GM20431 (cell line): ENCODE measurements at regions not wholly inside any gene's neighbourhood (a gene's known extent, or its start where the extent isn't known, plus 50 kb on each side); places are given as distances from the start of the nearest gene placed in this dataset.

Experiments
- in situ Hi-C: fragments of 300-500 bp; cut with MseI, MboI; formaldehyde crosslinking; loops from one replicate; pipeline ENCODE4 v1.15.0; 2020; ENCODE audit warnings: low sequenced_read_pairs; ENCODE audit not compliant: unreplicated experiment

DNA sequence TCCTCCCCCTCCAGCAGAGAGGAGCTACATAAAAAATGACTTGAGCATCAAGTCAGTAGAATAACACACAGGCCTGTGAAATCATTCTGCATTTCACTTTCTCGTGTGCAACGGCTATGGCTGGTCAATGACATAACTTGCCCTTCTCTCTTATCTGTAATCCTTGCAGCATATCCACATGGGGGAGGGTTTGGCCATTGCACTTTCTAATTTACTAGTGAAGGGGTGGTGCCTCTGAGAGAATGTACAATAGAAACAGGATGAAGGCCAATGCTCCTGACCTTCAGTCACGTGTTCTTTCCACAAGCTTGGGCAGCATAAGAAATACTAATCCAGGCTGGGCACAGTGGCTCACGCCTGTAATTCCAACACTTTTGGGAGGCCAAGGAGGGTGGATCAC, 641.0 kb upstream of the ARGLU1 start:
- in situ Hi-C loops, result loop anchor here (25.0 kb wide), 1 partner anchor 953 kb away; no protein-coding TSS in a partner anchor

DNA sequence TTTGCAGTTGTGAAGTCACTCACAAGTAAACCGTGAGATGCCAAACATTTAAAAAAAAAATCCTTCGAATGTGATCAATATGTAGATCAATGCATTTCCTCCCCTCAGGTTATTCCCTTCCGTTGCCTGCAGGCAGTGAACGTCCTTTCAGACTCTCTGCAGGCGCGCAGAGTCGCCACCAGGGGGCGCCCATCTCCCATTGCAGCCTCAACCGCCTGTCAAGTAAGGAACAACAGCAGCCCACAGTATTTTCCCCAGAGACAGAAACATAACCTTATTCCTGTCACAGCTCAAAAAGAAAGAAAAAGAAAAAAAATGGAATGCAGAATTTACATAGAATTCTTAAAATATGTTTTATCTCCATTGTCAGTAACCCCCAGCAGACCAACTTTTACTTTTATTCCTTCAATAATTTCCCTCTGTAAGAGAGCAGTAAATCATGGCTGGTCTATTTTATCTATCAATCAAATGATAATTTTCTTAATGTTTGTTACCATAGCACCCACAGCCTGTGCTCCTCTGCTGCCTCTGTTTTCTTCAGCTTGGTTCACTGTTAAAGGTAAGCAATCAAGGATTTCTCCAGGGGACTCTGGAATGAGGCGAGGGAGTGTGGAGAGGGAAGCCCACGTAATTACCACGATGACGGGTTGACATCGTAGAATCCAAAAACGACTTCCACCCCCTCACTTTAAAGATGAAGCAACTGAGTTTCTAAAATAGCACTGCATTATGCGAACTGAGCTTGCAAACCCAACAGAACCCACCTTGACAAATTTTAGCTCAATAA, 637.6 kb upstream of the ARGLU1 start:
- in situ Hi-C loops, result loop anchor here (25.0 kb wide), 1 partner anchor 957 kb away; no protein-coding TSS in a partner anchor

DNA sequence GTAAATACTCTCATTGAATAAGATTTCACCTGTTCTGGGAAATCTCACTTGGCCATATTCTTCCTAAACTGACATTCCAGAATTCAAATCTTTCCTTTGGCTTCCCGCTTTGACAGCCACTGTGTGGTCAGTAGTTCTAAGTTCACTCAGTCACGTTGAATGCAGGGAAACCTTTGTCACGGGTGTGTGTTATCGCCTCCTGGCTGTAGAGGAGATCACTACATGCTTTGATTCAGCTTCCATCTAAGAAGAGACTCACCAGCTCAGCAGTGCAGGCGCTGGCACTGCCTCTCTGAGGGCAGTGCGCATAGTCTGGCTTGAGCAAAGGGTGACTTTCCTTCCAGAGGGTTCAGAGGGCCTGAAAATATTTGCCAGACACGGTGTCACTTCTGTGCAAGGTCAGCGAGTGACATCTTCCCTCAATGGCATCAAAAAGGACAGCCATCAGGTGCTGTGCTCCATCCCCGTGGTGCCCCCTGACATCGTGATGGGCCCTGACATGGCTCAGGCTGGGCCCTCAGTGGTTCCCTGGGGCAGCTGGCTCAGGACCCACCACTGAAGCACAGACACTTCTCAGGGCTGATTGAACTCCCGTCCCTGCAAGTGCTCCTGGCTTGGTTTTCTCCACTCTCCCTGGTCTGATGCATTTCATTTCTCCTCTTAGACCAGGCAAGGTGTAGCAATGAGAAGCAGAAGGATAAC, 635.4 kb upstream of the ARGLU1 start:
- in situ Hi-C loops, result loop anchor here (25.0 kb wide), 1 partner anchor 959 kb away; no protein-coding TSS in a partner anchor

DNA sequence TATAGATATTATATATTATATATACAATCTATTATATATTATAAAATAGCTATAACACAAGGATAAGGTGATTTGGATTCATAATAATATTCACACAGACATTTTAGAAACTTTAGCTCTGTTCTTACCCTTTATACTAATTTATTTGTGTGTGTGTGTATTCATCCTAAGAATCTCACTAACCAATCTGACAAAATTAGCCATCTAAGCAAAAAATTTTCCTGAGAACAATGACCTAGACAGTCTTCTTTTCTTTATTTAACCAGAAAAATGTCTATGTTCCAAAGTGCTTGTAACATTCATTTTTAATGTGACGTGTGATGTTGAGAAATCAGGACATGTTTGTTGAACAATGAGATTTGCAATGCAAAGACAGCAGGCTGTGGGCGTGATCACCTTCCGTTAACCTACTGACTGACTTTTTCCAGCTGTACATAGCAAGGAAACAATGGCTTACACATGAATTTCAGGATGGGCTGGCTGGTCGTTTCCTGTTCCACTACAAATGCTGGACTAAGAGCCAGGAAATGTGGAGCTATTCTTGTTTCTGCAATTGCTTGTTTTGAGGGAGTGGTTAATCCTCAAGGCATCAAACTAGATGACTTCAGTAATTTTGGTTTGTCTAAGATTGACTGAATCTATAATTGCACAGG, 634.6 kb upstream of the ARGLU1 start:
- in situ Hi-C loops, result loop anchor here (25.0 kb wide), 1 partner anchor 960 kb away; no protein-coding TSS in a partner anchor

DNA sequence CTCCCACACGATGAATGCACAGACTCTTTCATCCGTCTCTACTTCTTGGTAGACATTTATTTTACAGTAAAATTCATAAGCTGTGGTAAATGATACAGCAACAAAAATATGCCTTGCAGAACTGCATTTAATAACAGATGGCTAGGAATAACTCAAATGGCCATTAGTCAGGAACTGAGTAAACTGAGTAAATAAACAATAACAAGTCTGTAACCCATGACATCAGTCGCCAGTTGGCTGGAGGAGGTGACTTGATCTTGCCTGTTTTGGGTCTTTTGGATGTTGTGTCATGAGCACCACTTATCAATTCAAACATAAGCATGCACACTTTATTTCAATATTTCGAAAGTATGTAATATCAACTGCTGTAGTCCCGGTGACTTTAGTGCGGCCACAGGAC, 632.6 kb upstream of the ARGLU1 start:
- in situ Hi-C loops, result loop anchor here (25.0 kb wide), 1 partner anchor 962 kb away; no protein-coding TSS in a partner anchor

DNA sequence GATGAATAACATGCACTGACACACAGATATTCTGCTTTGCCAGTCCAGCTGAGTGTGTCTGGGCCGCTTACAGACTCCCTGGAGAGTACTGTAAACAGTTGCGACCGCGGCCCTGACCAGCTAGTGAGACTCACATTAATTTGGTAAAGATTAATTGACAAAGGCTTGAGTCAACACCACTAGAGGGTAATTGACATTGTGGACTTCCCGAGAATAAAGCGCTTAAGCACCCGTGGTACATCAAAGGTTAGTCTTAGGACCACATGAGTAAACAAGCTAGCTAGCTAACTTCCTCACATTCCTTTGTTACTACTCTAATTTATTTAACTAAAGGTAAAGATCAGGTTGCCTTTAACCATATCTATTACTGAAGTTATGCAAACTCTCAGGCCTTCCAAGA, 624.4 kb upstream of the ARGLU1 start:
- in situ Hi-C loops, result no loop called here

DNA sequence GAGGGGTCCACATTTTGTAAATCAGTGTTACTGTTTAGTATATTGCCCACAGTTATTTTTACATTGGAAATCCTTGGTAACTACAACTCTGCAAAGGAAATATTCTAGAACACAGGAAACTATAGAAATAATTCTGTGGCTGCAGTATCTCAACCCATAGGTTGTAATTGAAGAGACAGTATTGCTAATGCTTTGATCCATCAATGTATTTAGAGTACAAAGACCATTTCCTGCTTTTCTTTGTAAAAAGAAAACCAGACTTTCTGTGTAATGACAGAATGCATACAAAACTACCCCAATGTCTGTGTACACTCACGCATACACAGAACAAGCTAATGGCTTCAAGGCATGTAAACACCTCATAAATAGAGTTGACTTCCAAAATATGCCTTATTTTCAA, 622.1 kb upstream of the ARGLU1 start:
- in situ Hi-C loops, result no loop called here

DNA sequence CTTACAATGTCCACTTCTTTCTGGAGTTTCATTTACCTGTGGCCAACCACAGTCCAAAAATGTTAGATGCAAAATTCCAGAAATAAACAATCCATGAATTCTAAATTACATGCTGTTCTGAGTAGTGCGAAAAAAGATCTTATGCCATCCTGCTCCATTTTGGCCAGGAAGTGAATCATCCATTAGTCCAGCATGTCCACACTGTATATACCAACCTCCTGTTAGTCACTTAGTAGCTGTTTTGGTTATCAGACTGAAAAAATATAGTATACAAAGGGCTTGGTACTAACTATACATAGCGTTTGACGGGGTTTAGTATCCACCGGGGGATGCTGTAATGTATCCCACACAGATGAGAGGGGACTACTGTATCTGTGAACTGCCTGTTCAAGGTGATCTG, 618.0 kb upstream of the ARGLU1 start:
- in situ Hi-C loops, result no loop called here

DNA sequence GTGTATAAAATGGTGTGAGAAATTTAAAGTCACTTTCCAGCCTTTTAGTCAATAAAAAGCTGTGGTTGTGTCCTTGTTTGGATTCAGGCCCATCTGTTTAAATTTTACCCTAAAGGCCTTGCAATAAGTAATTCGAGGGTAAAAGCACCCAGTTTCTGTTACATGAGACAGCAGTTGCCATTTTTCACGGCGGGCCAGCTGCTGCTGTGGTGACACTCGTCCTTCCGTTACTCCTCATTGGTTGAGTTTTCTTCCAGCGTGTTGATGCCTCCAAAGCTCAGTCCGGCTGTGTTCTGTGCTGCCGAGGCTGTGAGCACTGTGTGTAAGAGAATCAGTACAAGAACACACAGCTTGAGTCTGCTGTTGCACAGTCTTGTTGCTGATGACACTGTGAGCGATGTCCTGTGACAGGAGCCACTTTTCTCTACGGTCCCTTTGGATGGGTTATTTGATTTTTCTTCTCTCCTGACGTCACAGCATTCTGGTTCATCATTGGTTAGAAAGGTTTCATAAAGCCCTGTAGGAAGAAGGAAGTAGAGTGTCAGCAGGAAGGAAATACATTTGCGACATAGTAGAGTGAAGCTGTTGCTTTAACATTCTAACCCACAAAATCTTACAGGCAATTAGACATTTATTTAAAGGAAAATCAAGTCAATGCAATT, 602.5 kb upstream of the ARGLU1 start:
- in situ Hi-C loops, result no loop called here

DNA sequence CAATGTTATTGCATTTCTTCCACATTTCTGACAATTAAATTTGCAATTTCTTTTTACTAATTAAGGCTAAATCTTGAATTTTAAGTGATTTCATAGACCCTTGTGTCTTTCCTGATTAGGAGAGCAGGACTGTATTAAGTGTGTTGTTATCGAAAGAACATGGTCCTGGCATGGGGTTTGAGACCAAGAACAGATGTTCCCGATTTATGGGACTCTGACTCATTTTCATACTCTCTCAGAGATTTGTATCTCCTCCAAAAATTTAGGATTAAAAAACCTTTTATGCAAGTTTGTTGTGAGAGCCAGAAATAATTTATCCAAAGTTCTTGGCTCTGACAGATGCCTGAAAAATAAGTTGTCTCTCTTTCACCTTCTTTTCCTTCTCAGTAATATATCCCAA, 589.3 kb upstream of the ARGLU1 start:
- in situ Hi-C loops, result no loop called here

DNA sequence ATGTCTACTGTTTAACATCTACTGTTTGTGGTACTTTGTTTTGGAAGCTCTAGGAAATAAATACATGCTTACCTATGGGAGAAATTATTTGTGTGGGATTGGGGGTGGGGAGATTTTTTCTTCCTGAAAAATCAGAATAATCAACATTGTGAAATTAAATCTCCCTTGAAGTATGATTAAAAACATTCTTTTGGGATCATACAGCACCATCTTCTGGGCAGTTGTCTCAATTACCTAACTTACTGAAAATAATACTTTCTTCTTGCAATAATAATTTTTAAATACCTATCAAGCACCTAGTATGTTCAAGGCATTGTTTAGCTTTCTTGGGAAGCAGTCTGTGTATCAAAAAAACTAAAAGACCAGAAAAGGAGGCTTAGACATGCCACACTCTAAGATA, 576.5 kb upstream of the ARGLU1 start:
- in situ Hi-C loops, result no loop called here

DNA sequence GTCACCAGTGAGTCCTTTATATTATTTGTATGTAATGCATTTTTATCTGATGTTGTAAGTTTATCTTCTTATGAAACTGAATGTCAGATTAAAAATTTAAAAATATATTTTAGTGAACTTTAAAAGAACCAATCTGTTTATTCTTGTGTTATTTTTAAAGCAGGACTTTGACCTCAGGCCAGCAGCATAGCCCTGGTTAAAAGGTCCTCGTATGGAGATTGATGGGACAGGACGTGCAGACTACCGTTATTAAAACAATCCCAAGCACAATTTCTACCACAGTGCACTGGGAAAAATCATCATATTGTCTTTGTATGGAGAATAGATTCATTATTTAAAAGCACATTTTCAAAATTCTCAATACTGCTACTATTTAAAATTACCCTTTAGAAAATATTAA, 573.8 kb upstream of the ARGLU1 start:
- in situ Hi-C loops, result no loop called here

DNA sequence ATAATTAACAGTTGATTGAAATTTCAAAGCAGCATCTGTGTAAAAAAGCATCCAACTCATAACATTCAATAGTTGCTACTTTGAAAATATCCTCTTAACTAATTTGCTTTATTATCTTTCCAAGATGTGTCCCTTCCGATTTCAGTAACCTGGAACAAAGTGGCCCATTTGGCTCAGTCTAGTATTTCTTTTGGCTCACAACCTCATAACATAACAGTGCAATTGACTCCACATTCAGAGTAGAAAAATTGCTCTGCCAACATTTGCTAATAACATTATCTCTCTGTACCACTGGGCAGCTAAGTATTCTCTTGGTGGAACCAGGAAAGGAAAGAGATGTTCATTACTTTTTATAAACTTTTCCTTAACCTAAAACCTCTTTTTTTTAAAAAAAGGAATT, 571.1 kb upstream of the ARGLU1 start:
- in situ Hi-C loops, result no loop called here

DNA sequence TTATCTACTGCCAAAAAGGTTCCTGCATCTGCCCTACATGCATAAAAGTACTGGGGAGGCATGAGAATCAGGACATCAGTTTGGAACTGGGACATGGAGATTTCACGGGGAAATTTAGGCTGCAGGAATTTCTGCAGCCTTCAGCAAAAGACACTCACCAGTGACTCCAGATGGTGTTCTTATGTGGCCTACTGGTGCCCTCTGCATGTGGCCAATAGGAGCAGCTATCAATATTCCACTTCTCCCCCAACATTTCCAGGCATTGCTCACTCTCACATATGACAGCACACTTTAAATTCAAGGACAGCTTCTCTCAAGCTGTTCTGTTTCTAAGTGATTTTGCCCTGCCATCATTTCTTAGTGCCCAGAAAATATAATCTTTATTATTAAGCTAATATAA, 570.5 kb upstream of the ARGLU1 start:
- in situ Hi-C loops, result no loop called here

DNA sequence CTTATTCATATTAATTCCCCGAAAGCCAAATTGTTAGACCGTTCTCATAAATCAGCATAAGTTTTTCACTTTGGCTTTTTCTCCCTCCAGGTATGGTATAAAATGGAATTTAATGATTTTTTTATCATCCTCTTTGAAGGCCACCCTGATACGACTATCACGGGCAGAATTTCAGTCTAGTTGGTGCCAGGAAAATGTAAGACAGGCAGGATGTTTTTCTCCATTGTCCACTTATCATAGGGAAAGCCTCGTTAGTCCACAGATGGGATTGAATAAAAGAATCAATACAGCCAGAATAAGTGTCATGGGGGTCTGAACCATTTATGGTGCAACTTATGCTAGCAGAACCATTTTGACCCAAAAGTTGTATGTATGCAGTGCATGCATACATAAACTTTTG, 566.0 kb upstream of the ARGLU1 start:
- in situ Hi-C loops, result no loop called here

DNA sequence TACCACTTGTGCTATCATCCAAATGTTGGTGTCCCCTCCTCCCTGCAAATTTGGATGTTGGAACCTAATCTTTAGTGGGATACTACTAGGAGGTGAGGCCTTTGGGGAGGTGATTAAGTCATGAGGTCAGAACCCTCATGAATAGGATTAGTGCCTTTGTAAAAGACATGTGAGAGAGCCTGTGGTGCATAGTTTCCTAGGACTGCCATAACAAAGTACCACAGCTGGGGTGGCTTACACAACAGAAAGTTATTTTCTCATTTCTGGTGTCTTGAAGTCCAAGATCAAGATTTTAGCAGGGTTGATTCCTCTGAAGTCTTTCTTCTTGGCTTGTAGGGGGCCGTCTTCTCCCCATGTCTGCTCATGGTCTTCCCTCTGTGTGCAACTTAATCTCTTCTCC, 562.6 kb upstream of the ARGLU1 start:
- in situ Hi-C loops, result no loop called here

DNA sequence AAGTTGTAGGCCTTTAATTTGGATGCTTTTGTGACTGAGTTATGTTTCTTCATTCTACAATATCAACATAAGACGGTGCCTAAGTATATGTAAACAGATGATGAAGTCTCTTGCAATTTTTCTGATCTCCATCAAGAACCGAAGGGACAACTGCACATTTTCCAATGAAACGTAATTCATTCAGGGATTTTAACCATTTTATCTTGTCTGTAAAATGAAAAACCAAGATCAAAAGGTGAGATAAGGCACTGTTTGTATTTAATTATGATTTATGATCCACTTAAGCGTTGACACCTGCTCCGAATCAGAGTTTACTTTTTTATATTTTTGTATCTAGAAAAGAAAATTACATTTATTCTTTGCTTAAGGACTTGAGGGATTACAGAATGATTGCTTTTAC, 556.8 kb upstream of the ARGLU1 start:
- in situ Hi-C loops, result no loop called here

DNA sequence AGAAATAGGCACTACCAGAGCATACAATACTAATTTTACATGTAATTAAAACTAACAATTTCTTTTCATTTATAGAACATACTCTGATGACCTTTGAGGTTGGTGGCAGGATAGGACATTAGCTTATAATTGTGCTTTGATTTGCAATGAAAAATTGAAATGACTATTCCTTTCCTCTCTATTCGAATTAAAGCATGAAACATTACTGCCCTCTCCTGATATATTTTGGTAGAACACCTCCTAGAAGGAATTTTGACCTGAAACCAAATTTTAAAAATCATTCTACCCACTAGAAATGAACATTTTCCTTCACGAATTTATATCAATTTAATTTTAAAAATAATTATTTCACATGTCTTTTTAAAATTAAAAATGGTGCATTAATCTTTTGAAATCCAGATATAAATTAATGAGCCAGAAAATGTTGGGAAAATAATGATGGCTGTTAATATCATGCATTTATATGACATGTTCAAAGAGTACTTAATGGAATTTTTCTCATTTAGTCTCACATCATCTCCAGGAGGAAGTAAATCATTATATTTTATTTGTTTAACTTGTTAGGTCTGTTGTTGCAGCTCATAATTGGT, 556.3 kb upstream of the ARGLU1 start:
- in situ Hi-C loops, result no loop called here

DNA sequence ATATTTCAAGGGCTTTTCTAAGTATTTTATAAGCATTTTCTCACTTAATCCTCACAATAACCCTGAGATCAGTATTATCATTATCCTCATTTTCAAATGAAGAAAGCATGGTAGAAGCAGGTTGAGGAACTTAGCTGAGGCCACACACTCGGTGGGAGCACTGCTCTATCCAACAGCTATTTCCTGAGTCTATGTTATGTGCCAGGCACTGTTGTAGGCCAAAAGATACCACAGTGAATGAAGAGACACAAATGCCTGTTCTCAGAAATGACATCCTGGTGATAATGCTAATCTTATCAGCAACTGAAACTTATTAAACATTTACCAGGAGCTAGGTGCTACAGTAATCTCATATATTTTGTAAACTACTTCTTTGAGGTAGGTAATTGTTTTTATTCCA, 553.9 kb upstream of the ARGLU1 start:
- in situ Hi-C loops, result no loop called here
